Calu3 (cell line): ENCODE measurements at regions not wholly inside any gene's neighbourhood (a gene's known extent, or its start where the extent isn't known, plus 50 kb on each side); places are given as distances from the start of the nearest gene placed in this dataset.

Experiments
- BruUV-seq: library from RNA; stranded (reverse); fragments of 400-500 nt; replicated peaks from 2 replicates; lab custom pipeline; 2021; lab: Mats Ljungman, UMichigan
- CTCF ChIA-PET: fragments of 300-600 bp; sonication (Branson Sonifier 250); formaldehyde crosslinking; loops from one replicate; lab custom pipeline; 2022; ENCODE audit warnings: antibody characterized with exemption; lab: Charles Lee
- DNase-seq: peaks from one replicate; pipeline ENCODE4 v3.0.0; 2022
- H3K27ac Mint-ChIP-seq: one replicate; pipeline ENCODE4 v1.8.0; 2022; ENCODE audit warnings: mixed read lengths; ENCODE audit not compliant: unreplicated experiment
- H3K27me3 Mint-ChIP-seq: one replicate; pipeline ENCODE4 v1.8.0; 2022; ENCODE audit warnings: mixed read lengths; ENCODE audit not compliant: unreplicated experiment
- H3K36me3 Mint-ChIP-seq: one replicate; pipeline ENCODE4 v1.8.0; 2022; ENCODE audit warnings: mild to moderate bottlenecking, moderate library complexity, mixed read lengths; ENCODE audit not compliant: insufficient read depth, unreplicated experiment
- H3K4me1 Mint-ChIP-seq: one replicate; pipeline ENCODE4 v1.8.0; 2022; ENCODE audit warnings: mild to moderate bottlenecking, low read depth, mixed read lengths; ENCODE audit not compliant: unreplicated experiment
- H3K4me3 Mint-ChIP-seq: one replicate; pipeline ENCODE4 v1.8.0; 2022; ENCODE audit warnings: mild to moderate bottlenecking, low read depth, moderate library complexity, mixed read lengths; ENCODE audit not compliant: unreplicated experiment
- H3K9me3 Mint-ChIP-seq: one replicate; pipeline ENCODE4 v1.8.0; 2022; ENCODE audit warnings: low read depth, mixed read lengths; ENCODE audit not compliant: unreplicated experiment
- CTCF ChIP-seq: fragments of 200-600 bp; IDR thresholded peaks from one replicate; pipeline ENCODE4 v1.8.0; 2022; ENCODE audit warnings: antibody characterized with exemption; ENCODE audit not compliant: unreplicated experiment
- intact Hi-C: fragments of 100-400 bp; cut with micrococcal nuclease; formaldehyde crosslinking; loops from one replicate; pipeline ENCODE4 v1.10.0; 2022; ENCODE audit not compliant: unreplicated experiment

GRCh38 chr5:163846512-163846911 is 341.1 kb downstream of the MAT2B start:
- H3K9me3 Mint-ChIP-seq: peaks cover 5% of the 10 kb centered on the region
- intact Hi-C loops: no loop called here
- CTCF ChIA-PET: no interaction called here
- H3K27me3 Mint-ChIP-seq: no peaks in the 10 kb centered on the region
- BruUV-seq: no TSS peak
- H3K4me3 Mint-ChIP-seq: no peak overlapping the region
- TF ChIP-seq CTCF: no peak
- H3K4me1 Mint-ChIP-seq: no peaks in the 10 kb centered on the region
- H3K36me3 Mint-ChIP-seq: no peaks in the 10 kb centered on the region
- H3K27ac Mint-ChIP-seq: no peak overlapping the region
- no peak for DNase-seq

- H3K4me1 Mint-ChIP-seq: no peaks in the 10 kb centered on the region
- no peaks in the 10 kb centered on the region for H3K36me3 Mint-ChIP-seq
- H3K27ac Mint-ChIP-seq: no peak overlapping the region
- TF ChIP-seq CTCF: no peak
- peaks cover 9% of the 10 kb centered on the region for H3K9me3 Mint-ChIP-seq
- DNase-seq: no peak
- intact Hi-C loops: no loop called here
- no peaks in the 10 kb centered on the region for H3K27me3 Mint-ChIP-seq
- no peak overlapping the region for H3K4me3 Mint-ChIP-seq
- CTCF ChIA-PET: no interaction called here
- no TSS peak for BruUV-seq
Measured at GRCh38 chr5:163855754-163856153, 350.3 kb downstream of the MAT2B start.

DNA sequence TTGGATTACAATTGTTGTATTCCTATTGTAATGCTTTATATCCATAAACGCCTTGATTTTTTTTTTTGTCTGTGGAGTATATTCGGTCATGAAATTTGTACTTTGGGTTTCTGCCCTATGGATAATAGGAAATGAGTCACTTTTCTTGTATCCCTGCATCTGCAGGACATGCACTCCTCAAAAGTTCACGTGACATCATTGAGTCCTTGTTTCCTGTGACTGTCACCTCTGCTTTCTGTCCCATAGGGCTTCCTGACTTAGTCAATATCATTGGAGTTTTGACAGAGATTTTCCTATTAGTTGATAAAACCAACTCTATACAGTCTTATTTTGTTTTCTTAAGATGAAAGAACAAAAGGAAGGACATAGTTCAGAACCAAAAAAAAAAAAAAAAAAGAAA is 356.3 kb downstream of the MAT2B start:
- Mint-ChIP-seq H3K27ac (no peak overlapping the region), H3K4me1 (no peaks in the 10 kb centered on the region), H3K9me3 (peaks cover 7% of the 10 kb centered on the region), H3K4me3 (no peak overlapping the region), H3K36me3 (no peaks in the 10 kb centered on the region), H3K27me3 (no peaks in the 10 kb centered on the region)
- no peak for DNase-seq
- no TSS peak for BruUV-seq
- intact Hi-C loops: no loop called here
- no peak for TF ChIP-seq CTCF
- CTCF ChIA-PET: no interaction called here

GRCh38 chr5:163867324-163867723 is 361.9 kb downstream of the MAT2B start:
- CTCF ChIA-PET: no interaction called here
- DNase-seq: no peak
- Mint-ChIP-seq H3K9me3 (peaks cover 7% of the 10 kb centered on the region), H3K4me1 (no peaks in the 10 kb centered on the region), H3K27ac (no peak overlapping the region), H3K36me3 (no peaks in the 10 kb centered on the region), H3K4me3 (no peak overlapping the region), H3K27me3 (no peaks in the 10 kb centered on the region)
- BruUV-seq: no TSS peak
- TF ChIP-seq CTCF: no peak
- intact Hi-C loops: no loop called here
